PFSK-1 (cell line): ENCODE measurements at regions not wholly inside any gene's neighbourhood (a gene's known extent, or its start where the extent isn't known, plus 50 kb on each side); places are given as distances from the start of the nearest gene placed in this dataset.

ENCODE experiments used
- POLR2AphosphoS5 ChIP-seq: IDR thresholded peaks from 2 replicates; pipeline ENCODE4 v1.6.1; 2012; ENCODE audit warnings: low read depth, mild to moderate bottlenecking, control low read depth, low read length, moderate library complexity
- REST ChIP-seq, 2 experiments: IDR thresholded peaks; 2 replicates each; pipeline versions ENCODE4 v1.6.1 to v1.8.0; 2011 to 2012; ENCODE audit warnings: low read depth in 2 of 2, low read length in 2 of 2, control low read depth in 1 of 2, inconsistent platforms in 1 of 2, mild to moderate bottlenecking in 1 of 2, moderate library complexity in 1 of 2; ENCODE audit not compliant: insufficient read depth in 1 of 2
- TAF1 ChIP-seq: IDR thresholded peaks from 2 replicates; pipeline ENCODE4 v1.6.1; 2012; ENCODE audit warnings: low read length, control low read depth, borderline replicate concordance; ENCODE audit not compliant: insufficient read depth

- no peak for TF ChIP-seq TAF1
- TF ChIP-seq POLR2AphosphoS5 = no peak
- no peak for TF ChIP-seq REST (IDR thresholded peaks at IDR 0.05; ENCODE audit: insufficient read depth in 1 of 2, low read depth in 2 of 2, low read length in 2 of 2)
Measured at GRCh38 chr3:182027366-182027765, 315.6 kb downstream of the SOX2 start.
